ENCODE measurements at regions not wholly inside any gene's neighbourhood (a gene's known extent, or its start where the extent isn't known, plus 50 kb on each side); places are given as distances from the start of the nearest gene placed in this dataset.

- no peak for DNase-seq
- in situ Hi-C loops (cut with MboI; ENCODE audit: low pct_ligation_motif_present in 1 of 4, low pct_unique_long_range_greater_than_20kb in 1 of 4, low sequenced_read_pairs in 3 of 4), result no loop called here
Measured at GRCh38 chr5:63596254-63596653, 366.0 kb downstream of the HTR1A start.

GRCh38 chr5:63573380-63573779, 388.9 kb downstream of the HTR1A start:
- in situ Hi-C loops (cut with MboI; ENCODE audit: low pct_ligation_motif_present in 1 of 4, low pct_unique_long_range_greater_than_20kb in 1 of 4, low sequenced_read_pairs in 3 of 4), result no loop called here
- no peak overlapping the region for H3K27ac ChIP-seq
- H3K9me3 ChIP-seq, result no peaks in the 10 kb centered on the region
- no peaks in the 10 kb centered on the region for H3K36me3 ChIP-seq
- H3K4me1 ChIP-seq, result no peaks in the 10 kb centered on the region
- intact Hi-C loops (cut with DNase I; ENCODE audit: low total_unique reads), result no loop called here
- no peak overlapping the region for H3K4me3 ChIP-seq
- no peak for DNase-seq
- TF ChIP-seq POLR2AphosphoS5 (IDR thresholded peaks at IDR 0.05) (no peak), CTCF (IDR thresholded peaks at IDR 0.05) (no peak), POLR2A (IDR thresholded peaks at IDR 0.05) (no peak), EP300 (IDR thresholded peaks at IDR 0.05; ENCODE audit: low read depth) (no peak)
- no peaks in the 10 kb centered on the region for H3K27me3 ChIP-seq

More at GRCh38 chr5:63596254-63596653, 366.0 kb downstream of the HTR1A start:
- no peaks in the 10 kb centered on the region for H3K4me1 ChIP-seq
- H3K9me3 ChIP-seq, result peaks cover 0 to 4% of the 10 kb centered on the region in 2 donors
- H3K4me3 ChIP-seq, result no peak overlapping the region
- intact Hi-C loops (cut with DNase I; ENCODE audit: low total_unique reads), result no loop called here
- TF ChIP-seq POLR2AphosphoS5 (IDR thresholded peaks at IDR 0.05) (no peak), POLR2A (IDR thresholded peaks at IDR 0.05) (no peak), EP300 (IDR thresholded peaks at IDR 0.05; ENCODE audit: low read depth) (no peak), CTCF (IDR thresholded peaks at IDR 0.05) (no peak)
- H3K27ac ChIP-seq, result no peak overlapping the region
- H3K27me3 ChIP-seq, result no peaks in the 10 kb centered on the region
- no peaks in the 10 kb centered on the region for H3K36me3 ChIP-seq

GRCh38 chr5:63572740-63573139, 389.5 kb downstream of the HTR1A start:
- intact Hi-C loops (cut with DNase I; ENCODE audit: low total_unique reads), result no loop called here
- TF ChIP-seq EP300 (IDR thresholded peaks at IDR 0.05; ENCODE audit: low read depth), result no peak
- no peak for TF ChIP-seq CTCF (IDR thresholded peaks at IDR 0.05)
- no peak for TF ChIP-seq POLR2A (IDR thresholded peaks at IDR 0.05)
- TF ChIP-seq POLR2AphosphoS5 (IDR thresholded peaks at IDR 0.05), result no peak
- Histone ChIP-seq H3K27me3 (no peaks in the 10 kb centered on the region), H3K4me1 (no peaks in the 10 kb centered on the region), H3K27ac (no peak overlapping the region), H3K4me3 (no peak overlapping the region), H3K36me3 (no peaks in the 10 kb centered on the region), H3K9me3 (no peaks in the 10 kb centered on the region)
- no peak for DNase-seq
- in situ Hi-C loops (cut with MboI; ENCODE audit: low pct_ligation_motif_present in 1 of 4, low pct_unique_long_range_greater_than_20kb in 1 of 4, low sequenced_read_pairs in 3 of 4), result no loop called here
- 69 to 76% methylated on average over 1 of the region's 1 CpG for WGBS, 2 donors (ENCODE audit: low coverage in 1 of 2)

- Histone ChIP-seq H3K27me3 (no peaks in the 10 kb centered on the region), H3K27ac (no peak overlapping the region), H3K4me3 (no peak overlapping the region), H3K4me1 (no peaks in the 10 kb centered on the region), H3K9me3 (no peaks in the 10 kb centered on the region), H3K36me3 (no peaks in the 10 kb centered on the region)
- intact Hi-C loops (cut with DNase I; ENCODE audit: low total_unique reads) (no loop called here), in situ Hi-C loops (cut with MboI; ENCODE audit: low pct_ligation_motif_present in 1 of 4, low pct_unique_long_range_greater_than_20kb in 1 of 4, low sequenced_read_pairs in 3 of 4) (no loop called here)
- DNase-seq, result no peak
- no peak for TF ChIP-seq CTCF (IDR thresholded peaks at IDR 0.05)
- TF ChIP-seq POLR2AphosphoS5 (IDR thresholded peaks at IDR 0.05), result no peak
- TF ChIP-seq EP300 (IDR thresholded peaks at IDR 0.05; ENCODE audit: low read depth), result no peak
- TF ChIP-seq POLR2A (IDR thresholded peaks at IDR 0.05), result no peak
- WGBS, 2 donors (ENCODE audit: low coverage in 1 of 2), result 89% methylated on average over 12 of the region's 12 CpGs; no CpG with 5 or more reads in 1 of the 2 donors
Measured at GRCh38 chr5:63570752-63571151, 391.5 kb downstream of the HTR1A start.

All from transverse colon (tissue), 4 donors.